ENCODE measurements at regions not wholly inside any gene's neighbourhood (a gene's known extent, or its start where the extent isn't known, plus 50 kb on each side); places are given as distances from the start of the nearest gene placed in this dataset.

DNA sequence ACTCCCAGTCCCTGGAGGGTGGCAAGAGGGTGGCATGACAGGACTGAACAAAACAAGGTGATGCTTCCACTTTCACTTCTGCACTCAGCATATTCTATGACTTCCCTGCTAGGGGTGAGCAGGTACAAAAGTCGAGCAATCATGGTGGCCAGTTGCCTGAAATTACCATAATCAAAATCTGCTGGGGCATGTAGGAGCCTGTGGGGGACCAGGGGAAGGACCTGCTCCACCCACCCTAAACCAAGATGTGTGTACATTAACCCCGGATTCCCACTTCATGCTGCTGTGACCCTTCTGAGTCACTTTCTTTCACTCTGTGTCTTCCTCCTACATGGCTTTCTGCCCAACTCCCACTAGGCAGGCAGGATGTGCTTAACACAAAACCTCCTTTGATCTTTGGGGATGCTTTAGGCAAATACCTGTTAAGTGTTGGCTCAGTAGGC, 73.3 kb upstream of the PHF24 start:
- TF ChIP-seq POLR2A (IDR thresholded peaks at IDR 0.05) (no peak), EP300 (IDR thresholded peaks at IDR 0.05) (no peak)
- TF ChIP-seq, protein P1, sequence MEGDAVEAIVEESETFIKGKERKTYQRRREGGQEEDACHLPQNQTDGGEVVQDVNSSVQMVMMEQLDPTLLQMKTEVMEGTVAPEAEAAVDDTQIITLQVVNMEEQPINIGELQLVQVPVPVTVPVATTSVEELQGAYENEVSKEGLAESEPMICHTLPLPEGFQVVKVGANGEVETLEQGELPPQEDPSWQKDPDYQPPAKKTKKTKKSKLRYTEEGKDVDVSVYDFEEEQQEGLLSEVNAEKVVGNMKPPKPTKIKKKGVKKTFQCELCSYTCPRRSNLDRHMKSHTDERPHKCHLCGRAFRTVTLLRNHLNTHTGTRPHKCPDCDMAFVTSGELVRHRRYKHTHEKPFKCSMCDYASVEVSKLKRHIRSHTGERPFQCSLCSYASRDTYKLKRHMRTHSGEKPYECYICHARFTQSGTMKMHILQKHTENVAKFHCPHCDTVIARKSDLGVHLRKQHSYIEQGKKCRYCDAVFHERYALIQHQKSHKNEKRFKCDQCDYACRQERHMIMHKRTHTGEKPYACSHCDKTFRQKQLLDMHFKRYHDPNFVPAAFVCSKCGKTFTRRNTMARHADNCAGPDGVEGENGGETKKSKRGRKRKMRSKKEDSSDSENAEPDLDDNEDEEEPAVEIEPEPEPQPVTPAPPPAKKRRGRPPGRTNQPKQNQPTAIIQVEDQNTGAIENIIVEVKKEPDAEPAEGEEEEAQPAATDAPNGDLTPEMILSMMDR (IDR thresholded peaks at IDR 0.05) = no peak
